ENCODE measurements at regions not wholly inside any gene's neighbourhood (a gene's known extent, or its start where the extent isn't known, plus 50 kb on each side); places are given as distances from the start of the nearest gene placed in this dataset.

DNA sequence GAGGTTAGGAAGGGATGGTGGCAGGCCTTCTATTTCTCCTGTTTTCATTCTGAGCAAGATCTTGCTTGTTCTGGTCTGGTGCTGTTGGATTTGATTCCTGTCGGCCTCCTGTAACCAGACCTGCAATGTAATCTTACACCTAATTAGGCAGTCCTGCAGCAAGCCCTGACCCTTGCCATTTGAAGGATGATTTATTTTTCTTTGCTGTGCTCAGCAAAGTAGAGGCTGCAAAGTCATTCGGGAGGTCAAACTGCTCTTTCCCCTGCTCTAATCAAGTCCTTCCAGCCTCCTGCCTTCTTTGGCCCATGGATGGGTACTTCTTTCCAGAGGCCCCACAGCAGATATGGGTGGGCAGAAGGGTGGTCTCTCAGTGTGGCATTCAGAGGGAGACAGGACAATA is 417.7 kb upstream of the USP24 start:
- Histone ChIP-seq H3K27ac (ENCODE audit: low read length) (no peak overlapping the region), H3K36me3 (ENCODE audit: low read depth, low read length) (no peaks in the 10 kb centered on the region), H3K27me3 (ENCODE audit: low read length) (no peaks in the 10 kb centered on the region), H3K9ac (ENCODE audit: low read length) (no peak overlapping the region), H3K4me2 (ENCODE audit: low read length) (no peak overlapping the region), H4K20me1 (ENCODE audit: low read length) (no peaks in the 10 kb centered on the region), H3K79me2 (ENCODE audit: low read length) (no peaks in the 10 kb centered on the region), H3F3A (ENCODE audit: low read length, unreplicated experiment) (peaks cover 3% of the 10 kb centered on the region), H3K9me2 (replicated peaks; ENCODE audit: low read length) (no peaks in the 10 kb centered on the region), H3K4me1 (ENCODE audit: insufficient read depth, low read length) (peaks cover 13% of the 10 kb centered on the region), H2AFZ (ENCODE audit: low read length) (no peak overlapping the region), H3K4me3 (ENCODE audit: low read length) (no peak overlapping the region), H3K9me3 (ENCODE audit: low read length) (peaks cover 11% of the 10 kb centered on the region)
- ChIA-PET POLR2A (ENCODE audit: unreplicated experiment) (no interaction called here), CTCF (interaction anchor here (0.6 kb wide), 1 partner anchor 143 kb away, joined by 7 read pairs; no protein-coding TSS in a partner anchor)
- ATAC-seq (no peak), DNase-seq (no peak)
- TF ChIP-seq, protein P1, sequence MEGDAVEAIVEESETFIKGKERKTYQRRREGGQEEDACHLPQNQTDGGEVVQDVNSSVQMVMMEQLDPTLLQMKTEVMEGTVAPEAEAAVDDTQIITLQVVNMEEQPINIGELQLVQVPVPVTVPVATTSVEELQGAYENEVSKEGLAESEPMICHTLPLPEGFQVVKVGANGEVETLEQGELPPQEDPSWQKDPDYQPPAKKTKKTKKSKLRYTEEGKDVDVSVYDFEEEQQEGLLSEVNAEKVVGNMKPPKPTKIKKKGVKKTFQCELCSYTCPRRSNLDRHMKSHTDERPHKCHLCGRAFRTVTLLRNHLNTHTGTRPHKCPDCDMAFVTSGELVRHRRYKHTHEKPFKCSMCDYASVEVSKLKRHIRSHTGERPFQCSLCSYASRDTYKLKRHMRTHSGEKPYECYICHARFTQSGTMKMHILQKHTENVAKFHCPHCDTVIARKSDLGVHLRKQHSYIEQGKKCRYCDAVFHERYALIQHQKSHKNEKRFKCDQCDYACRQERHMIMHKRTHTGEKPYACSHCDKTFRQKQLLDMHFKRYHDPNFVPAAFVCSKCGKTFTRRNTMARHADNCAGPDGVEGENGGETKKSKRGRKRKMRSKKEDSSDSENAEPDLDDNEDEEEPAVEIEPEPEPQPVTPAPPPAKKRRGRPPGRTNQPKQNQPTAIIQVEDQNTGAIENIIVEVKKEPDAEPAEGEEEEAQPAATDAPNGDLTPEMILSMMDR (conservative IDR thresholded peaks at IDR 0.05; ENCODE audit: low read depth, low read length): no peak
- no peak for TF ChIP-seq EZH2phosphoT487 (IDR thresholded peaks at IDR 0.05; ENCODE audit: borderline replicate concordance, low read length)
- TF ChIP-seq EZH2 (IDR thresholded peaks at IDR 0.05; ENCODE audit: low read length, unreplicated experiment): no peak
- no TSS peak for BruUV-seq (replicated peaks)
- intact Hi-C loops (cut with micrococcal nuclease): no loop called here

DNA sequence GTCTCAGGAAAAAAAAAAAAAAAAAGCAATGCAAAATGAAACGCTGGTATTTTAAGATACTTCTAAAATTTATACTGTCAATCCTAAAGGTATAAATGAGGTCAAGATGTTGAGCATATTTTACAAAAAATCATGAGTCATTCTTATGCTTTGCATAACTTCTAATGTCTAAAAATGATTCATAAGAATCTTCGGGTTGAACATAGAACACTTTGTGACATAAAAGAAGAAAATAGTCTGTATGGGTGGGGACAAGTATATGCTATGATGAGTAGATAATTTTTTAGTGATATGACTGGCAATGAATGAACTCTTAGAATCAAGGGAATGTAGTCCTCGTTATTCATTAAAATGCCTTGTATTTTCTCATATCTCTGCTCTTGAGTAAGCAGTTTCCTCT is 416.9 kb upstream of the USP24 start:
- no peaks in the 10 kb centered on the region for H3K27me3 ChIP-seq (ENCODE audit: low read length)
- H3K36me3 ChIP-seq (ENCODE audit: low read depth, low read length): no peaks in the 10 kb centered on the region
- no peak overlapping the region for H3K4me3 ChIP-seq (ENCODE audit: low read length)
- CTCF ChIA-PET: interaction anchor here (0.7 kb wide), 1 partner anchor 101 kb away, joined by 4 read pairs; no protein-coding TSS in a partner anchor
- no peaks in the 10 kb centered on the region for H4K20me1 ChIP-seq (ENCODE audit: low read length)
- no peaks in the 10 kb centered on the region for H3K9me2 ChIP-seq (replicated peaks; ENCODE audit: low read length)
- DNase-seq: peak; percentile 70
- POLR2A ChIA-PET (ENCODE audit: unreplicated experiment): no interaction called here
- peak overlapping the region; percentile 31; the same call in 1 of the 2 replicates for H3K27ac ChIP-seq (ENCODE audit: low read length)
- H3K9ac ChIP-seq (ENCODE audit: low read length): no peak overlapping the region
- H3K4me2 ChIP-seq (ENCODE audit: low read length): peak overlapping the region; percentile 23; the same call in 1 of the 2 replicates
- peak; percentile 79 for ATAC-seq
- H2AFZ ChIP-seq (ENCODE audit: low read length): no peak overlapping the region
- no peaks in the 10 kb centered on the region for H3K79me2 ChIP-seq (ENCODE audit: low read length)
- no TSS peak for BruUV-seq (replicated peaks)
- TF ChIP-seq, protein P1 (conservative IDR thresholded peaks at IDR 0.05; ENCODE audit: low read depth, low read length): no peak
- TF ChIP-seq EZH2 (IDR thresholded peaks at IDR 0.05; ENCODE audit: low read length, unreplicated experiment) (no peak), EZH2phosphoT487 (IDR thresholded peaks at IDR 0.05; ENCODE audit: borderline replicate concordance, low read length) (no peak)
- H3K9me3 ChIP-seq (ENCODE audit: low read length): peaks cover 10% of the 10 kb centered on the region
- peaks cover 13% of the 10 kb centered on the region for H3K4me1 ChIP-seq (ENCODE audit: insufficient read depth, low read length)
- peaks cover 3% of the 10 kb centered on the region for H3F3A ChIP-seq (ENCODE audit: low read length, unreplicated experiment)
- intact Hi-C loops (cut with micrococcal nuclease): no loop called here

DNA sequence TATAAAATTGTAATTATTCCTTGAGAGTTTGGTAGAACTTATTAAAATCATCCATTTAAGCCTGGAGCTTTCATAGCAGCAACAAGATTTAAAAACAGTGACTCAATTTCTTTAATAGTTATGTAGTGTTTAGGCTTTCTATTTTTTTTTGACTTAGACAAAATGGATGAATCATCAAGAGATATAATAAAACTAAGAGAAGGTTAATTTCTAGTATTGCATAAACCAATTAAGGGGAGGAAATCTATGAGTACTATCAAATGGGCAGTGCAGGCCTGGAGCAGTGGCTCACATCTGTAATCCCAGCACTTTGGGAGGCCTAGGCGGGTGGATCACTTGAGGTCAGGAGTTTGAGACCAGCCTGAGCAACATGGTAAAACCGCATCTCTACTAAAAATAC is 416.3 kb upstream of the USP24 start:
- 0 out of 2 replicates have a peak, but pooled peaks have one; percentile 20 for ATAC-seq
- no TSS peak for BruUV-seq (replicated peaks)
- no peak overlapping the region for H3K4me2 ChIP-seq (ENCODE audit: low read length)
- no peaks in the 10 kb centered on the region for H4K20me1 ChIP-seq (ENCODE audit: low read length)
- no peak overlapping the region for H3K9ac ChIP-seq (ENCODE audit: low read length)
- DNase-seq: peak; percentile 11
- H3K27me3 ChIP-seq (ENCODE audit: low read length): no peaks in the 10 kb centered on the region
- intact Hi-C loops (cut with micrococcal nuclease): no loop called here
- no peaks in the 10 kb centered on the region for H3K9me2 ChIP-seq (replicated peaks; ENCODE audit: low read length)
- peaks cover 3% of the 10 kb centered on the region for H3F3A ChIP-seq (ENCODE audit: low read length, unreplicated experiment)
- H3K4me1 ChIP-seq (ENCODE audit: insufficient read depth, low read length): peaks cover 13% of the 10 kb centered on the region
- H3K27ac ChIP-seq (ENCODE audit: low read length): peak overlapping the region; percentile 31; the same call in 1 of the 2 replicates
- H2AFZ ChIP-seq (ENCODE audit: low read length): no peak overlapping the region
- no peak overlapping the region for H3K4me3 ChIP-seq (ENCODE audit: low read length)
- no peaks in the 10 kb centered on the region for H3K79me2 ChIP-seq (ENCODE audit: low read length)
- no peaks in the 10 kb centered on the region for H3K36me3 ChIP-seq (ENCODE audit: low read depth, low read length)
- POLR2A ChIA-PET (ENCODE audit: unreplicated experiment): no interaction called here
- H3K9me3 ChIP-seq (ENCODE audit: low read length): peaks cover 6% of the 10 kb centered on the region
- TF ChIP-seq, protein P1 (conservative IDR thresholded peaks at IDR 0.05; ENCODE audit: low read depth, low read length): no peak
- no peak for TF ChIP-seq EZH2phosphoT487 (IDR thresholded peaks at IDR 0.05; ENCODE audit: borderline replicate concordance, low read length)
- TF ChIP-seq EZH2 (IDR thresholded peaks at IDR 0.05; ENCODE audit: low read length, unreplicated experiment): no peak
- CTCF ChIA-PET: interaction anchor here (0.7 kb wide), 1 partner anchor 101 kb away, joined by 4 read pairs; no protein-coding TSS in a partner anchor
